Lung (tissue), 11 donors: ENCODE measurements at regions not wholly inside any gene's neighbourhood (a gene's known extent, or its start where the extent isn't known, plus 50 kb on each side); places are given as distances from the start of the nearest gene placed in this dataset.

Experiments
- ATAC-seq: fragments of 200-7000 bp; cut with Tn5 transposase; one replicate; pipeline ENCODE4 v1.9.1; 2020; ENCODE audit warnings: moderate number of reproducible peaks; ENCODE audit not compliant: insufficient read depth, low FRiP score
- DNase-seq, 3 donors: peaks; one replicate each; pipeline ENCODE4 v3.0.0-alpha.2; 2013 to 2017
- H3K27ac ChIP-seq, 2 donors: one replicate each; pipeline ENCODE4 v1.5.1; 2013; ENCODE audit warnings: mild to moderate bottlenecking in 2 of 2, moderate library complexity in 2 of 2, control low read depth in 1 of 2, inconsistent platforms in 1 of 2, low read depth in 1 of 2, low read length in 1 of 2
- H3K27me3 ChIP-seq, 3 donors: one replicate each; pipeline ENCODE4 v1.5.1; 2013; ENCODE audit warnings: low read length in 2 of 3; ENCODE audit not compliant: control insufficient read depth in 3 of 3, insufficient read depth in 3 of 3
- H3K36me3 ChIP-seq, 4 donors: one replicate each; pipeline ENCODE4 v1.5.1; 2013; ENCODE audit warnings: low read length in 4 of 4, mild to moderate bottlenecking in 1 of 4, moderate library complexity in 1 of 4; ENCODE audit not compliant: control insufficient read depth in 4 of 4, insufficient read depth in 4 of 4
- H3K4me1 ChIP-seq, 5 donors: one replicate each; pipeline ENCODE4 v1.5.1; 2013; ENCODE audit warnings: low read length in 5 of 5, mild to moderate bottlenecking in 2 of 5, moderate library complexity in 1 of 5; ENCODE audit not compliant: control insufficient read depth in 5 of 5, insufficient read depth in 5 of 5
- H3K4me3 ChIP-seq: one replicate; pipeline ENCODE4 v1.5.1; 2013; ENCODE audit warnings: mild to moderate bottlenecking, control low read depth, moderate library complexity
- H3K9ac ChIP-seq, 2 donors: one replicate each; pipeline ENCODE4 v1.5.1; 2013; ENCODE audit warnings: low read length in 2 of 2, control low read depth in 1 of 2; ENCODE audit not compliant: insufficient read depth in 1 of 2
- H3K9me3 ChIP-seq, 4 donors: one replicate each; pipeline ENCODE4 v1.5.1; 2013; ENCODE audit warnings: low read length in 3 of 4, mild to moderate bottlenecking in 1 of 4, moderate library complexity in 1 of 4; ENCODE audit not compliant: control insufficient read depth in 4 of 4, insufficient read depth in 3 of 4
- WGBS, 2 donors: extraction: QIAGEN DNeasy Blood & Tissue Kit; methylation state at CpG; one replicate each; pipeline ENCODE4 v1.1.7; 2013; 5-methylcytosine and 5-hydroxymethylcytosine counted together
- TF ChIP-seq, protein P1 (sequence below): IDR thresholded peaks from 2 replicates; pipeline ENCODE4 v1.5.1; 2012; ENCODE audit warnings: mild to moderate bottlenecking; ENCODE audit errors: control extremely low read depth, extremely low read depth
- donor health status: control.
- donor health status: control.
- donor health status: Bipolar disorder and iron deficiency.
- donor health status: healthy.
- donor health status: DM: yes; HTN: yes; CAD: no.

DNA sequence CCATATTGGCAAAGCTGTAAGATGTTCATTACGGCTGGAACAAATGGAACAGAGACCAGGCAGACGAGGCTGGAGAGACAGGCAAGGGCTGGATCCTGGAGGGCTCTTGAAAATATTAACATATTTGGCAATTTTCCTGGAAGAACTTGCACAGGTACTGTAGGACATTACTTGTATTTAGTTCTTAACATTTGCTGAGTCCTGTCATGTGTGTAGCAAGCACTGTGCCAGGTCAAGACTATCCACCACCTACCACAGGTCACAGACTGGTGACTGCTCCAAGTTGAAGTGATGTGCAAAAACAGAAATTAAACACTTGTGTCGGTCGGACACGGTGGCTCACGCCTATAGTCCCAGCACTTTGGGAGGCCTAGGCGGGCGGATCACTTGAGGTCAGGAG, 58.7 kb upstream of the TNRC6B start:
- TF ChIP-seq, protein P1, sequence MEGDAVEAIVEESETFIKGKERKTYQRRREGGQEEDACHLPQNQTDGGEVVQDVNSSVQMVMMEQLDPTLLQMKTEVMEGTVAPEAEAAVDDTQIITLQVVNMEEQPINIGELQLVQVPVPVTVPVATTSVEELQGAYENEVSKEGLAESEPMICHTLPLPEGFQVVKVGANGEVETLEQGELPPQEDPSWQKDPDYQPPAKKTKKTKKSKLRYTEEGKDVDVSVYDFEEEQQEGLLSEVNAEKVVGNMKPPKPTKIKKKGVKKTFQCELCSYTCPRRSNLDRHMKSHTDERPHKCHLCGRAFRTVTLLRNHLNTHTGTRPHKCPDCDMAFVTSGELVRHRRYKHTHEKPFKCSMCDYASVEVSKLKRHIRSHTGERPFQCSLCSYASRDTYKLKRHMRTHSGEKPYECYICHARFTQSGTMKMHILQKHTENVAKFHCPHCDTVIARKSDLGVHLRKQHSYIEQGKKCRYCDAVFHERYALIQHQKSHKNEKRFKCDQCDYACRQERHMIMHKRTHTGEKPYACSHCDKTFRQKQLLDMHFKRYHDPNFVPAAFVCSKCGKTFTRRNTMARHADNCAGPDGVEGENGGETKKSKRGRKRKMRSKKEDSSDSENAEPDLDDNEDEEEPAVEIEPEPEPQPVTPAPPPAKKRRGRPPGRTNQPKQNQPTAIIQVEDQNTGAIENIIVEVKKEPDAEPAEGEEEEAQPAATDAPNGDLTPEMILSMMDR = no peak
- Histone ChIP-seq H3K9me3 (no peaks in the 10 kb centered on the region), H3K27me3 (no peaks in the 10 kb centered on the region), H3K27ac (no peak overlapping the region), H3K9ac (no peak overlapping the region), H3K4me3 (no peak overlapping the region), H3K4me1 (peaks cover 0 to 8% (median 0%) of the 10 kb centered on the region in 5 donors), H3K36me3 (peaks cover 0 to 6% (median 3%) of the 10 kb centered on the region in 4 donors)
- peak in 1 of 3 donors; percentile 20 for DNase-seq
- ATAC-seq = no peak
- 79 to 88% methylated on average over 8 of the region's 8 CpGs for WGBS, 2 donors

DNA sequence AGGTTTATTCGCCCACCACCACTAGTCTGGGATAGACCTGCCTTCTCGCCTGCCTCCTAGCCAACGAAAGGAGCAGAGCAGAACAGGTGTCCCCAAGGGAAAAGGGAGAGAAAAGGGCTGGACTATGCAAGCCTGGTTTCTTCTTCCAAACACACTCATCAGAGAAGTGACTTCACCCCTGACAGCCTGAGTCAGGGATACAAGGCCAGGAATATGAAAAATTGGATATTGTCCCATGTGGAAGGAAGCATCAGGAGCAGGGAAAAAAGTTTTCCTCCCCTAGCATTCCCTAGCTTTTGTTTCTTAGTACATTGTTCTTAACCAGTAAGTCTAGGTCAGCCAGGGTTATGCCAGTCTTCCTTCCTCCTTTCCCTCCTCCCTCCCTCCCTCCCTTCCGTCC, 56.9 kb upstream of the TNRC6B start:
- H3K4me3 ChIP-seq = no peak overlapping the region

DNA sequence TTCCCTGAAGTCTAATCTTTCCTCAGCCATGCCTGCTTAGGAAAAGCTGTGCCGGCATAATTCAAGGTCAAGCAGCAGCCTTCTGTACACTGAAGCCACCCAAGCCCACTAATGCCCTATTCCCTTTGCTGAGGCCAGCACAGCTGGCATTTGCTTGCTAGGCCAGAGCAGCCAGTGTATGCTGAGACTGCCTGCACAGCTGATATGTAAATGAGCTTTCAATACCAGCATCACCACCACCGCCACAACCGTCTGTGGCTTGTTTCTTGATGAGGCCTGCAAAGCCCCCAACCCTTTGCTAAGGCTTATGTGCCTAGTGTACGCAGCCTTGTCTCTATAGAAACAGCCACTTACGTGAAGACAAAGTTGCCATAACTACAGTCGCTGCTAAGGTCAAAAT, 56.3 kb upstream of the TNRC6B start:
- TF ChIP-seq, protein P1 = no peak
- H3K36me3 ChIP-seq = peaks cover 0 to 9% (median 4%) of the 10 kb centered on the region in 4 donors
- 87 to 93% methylated on average over 6 of the region's 6 CpGs for WGBS, 2 donors
- no peak overlapping the region for H3K9ac ChIP-seq
- ATAC-seq = no peak
- no peak overlapping the region for H3K27ac ChIP-seq
- peaks cover 0 to 10% (median 0%) of the 10 kb centered on the region in 5 donors for H3K4me1 ChIP-seq
- DNase-seq = no peak
- H3K27me3 ChIP-seq = no peaks in the 10 kb centered on the region
- H3K4me3 ChIP-seq = no peak overlapping the region
- H3K9me3 ChIP-seq = no peaks in the 10 kb centered on the region

More for the DNA sequence above, 56.9 kb upstream of the TNRC6B start:
- no peaks in the 10 kb centered on the region for H3K9me3 ChIP-seq
- H3K4me1 ChIP-seq = peaks cover 0 to 11% (median 0%) of the 10 kb centered on the region in 5 donors
- H3K27ac ChIP-seq = peak overlapping the region in 1 of 2 donors; percentile 64
- no peaks in the 10 kb centered on the region for H3K27me3 ChIP-seq
- H3K36me3 ChIP-seq = peaks cover 0 to 9% (median 4%) of the 10 kb centered on the region in 4 donors
- WGBS, 2 donors = 75 to 87% methylated on average over 4 of the region's 4 CpGs
- DNase-seq = peak in 1 of 3 donors; percentile 16
- ATAC-seq = no peak
- no peak overlapping the region for H3K9ac ChIP-seq
- TF ChIP-seq, protein P1 = no peak

DNA sequence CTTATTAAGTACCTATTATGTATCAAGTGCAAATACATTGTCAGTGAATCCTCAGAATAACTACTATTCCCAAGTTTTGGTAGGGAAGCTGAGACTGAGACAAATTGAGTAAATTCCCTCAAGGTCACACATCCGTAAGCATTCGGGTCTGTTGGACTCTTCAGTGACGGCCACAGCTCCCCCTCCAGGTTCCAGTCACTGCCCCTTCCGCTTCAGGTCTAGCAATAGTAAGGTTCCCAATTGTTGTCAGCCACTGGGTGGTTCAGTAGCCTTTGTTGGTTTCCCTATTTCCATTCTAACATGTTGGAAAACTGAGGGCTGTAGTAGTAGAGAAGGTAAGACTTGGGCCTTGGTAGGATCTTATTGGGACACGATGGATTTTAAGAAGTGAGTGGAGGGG, 54.9 kb upstream of the TNRC6B start:
- 97% methylated on average over 5 of the region's 5 CpGs for WGBS, 2 donors

More for the DNA sequence above, 54.9 kb upstream of the TNRC6B start:
- TF ChIP-seq, protein P1 = no peak
- Histone ChIP-seq H3K4me3 (no peak overlapping the region), H3K27me3 (no peaks in the 10 kb centered on the region), H3K27ac (no peak overlapping the region), H3K9me3 (no peaks in the 10 kb centered on the region), H3K36me3 (peaks cover 0 to 9% (median 6%) of the 10 kb centered on the region in 4 donors), H3K9ac (no peak overlapping the region), H3K4me1 (peaks cover 0 to 9% (median 0%) of the 10 kb centered on the region in 5 donors)
- ATAC-seq (no peak), DNase-seq (no peak)
